ENCODE measurements at regions not wholly inside any gene's neighbourhood (a gene's known extent, or its start where the extent isn't known, plus 50 kb on each side); places are given as distances from the start of the nearest gene placed in this dataset.

DNA sequence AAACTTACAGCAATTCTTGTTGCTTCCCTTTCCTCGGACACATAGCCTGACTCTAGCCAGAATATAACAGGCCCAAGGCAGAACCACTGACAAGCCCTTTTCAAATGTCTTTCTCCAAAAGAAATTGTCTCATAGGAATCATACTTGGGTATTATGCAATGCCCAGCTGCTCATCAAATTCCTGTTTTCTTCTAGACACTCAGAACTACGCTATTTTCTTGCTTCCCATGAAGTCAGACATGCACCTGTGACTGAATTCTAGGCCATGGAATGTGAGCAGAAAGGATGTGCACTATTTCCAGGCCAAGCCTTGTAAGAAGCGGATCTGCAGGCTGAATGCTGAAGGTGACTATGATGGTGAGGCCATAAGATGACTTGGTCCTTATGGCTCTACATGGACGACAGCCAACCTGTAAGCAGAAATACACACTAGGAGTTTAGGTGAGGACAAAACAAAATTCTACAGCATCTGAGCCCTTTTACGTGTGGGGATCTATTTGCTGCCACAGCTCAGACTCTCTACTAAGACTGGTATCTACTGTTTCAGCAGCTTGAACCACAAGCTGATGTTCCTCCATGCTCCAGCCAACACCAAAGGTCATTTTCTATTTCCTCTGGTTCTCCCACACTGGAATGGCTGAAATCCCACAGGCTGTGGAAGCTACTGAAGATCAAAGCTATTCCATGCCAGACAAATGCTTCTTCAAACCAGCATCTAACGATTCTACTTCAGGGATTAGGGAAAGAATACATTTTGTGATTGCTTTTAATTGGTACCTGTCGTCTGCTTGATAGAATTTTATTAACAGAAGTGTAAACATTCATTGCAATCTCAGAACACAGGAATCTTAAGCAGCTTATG is 378.7 kb downstream of the RBM43 start:
- TF ChIP-seq, protein P1, sequence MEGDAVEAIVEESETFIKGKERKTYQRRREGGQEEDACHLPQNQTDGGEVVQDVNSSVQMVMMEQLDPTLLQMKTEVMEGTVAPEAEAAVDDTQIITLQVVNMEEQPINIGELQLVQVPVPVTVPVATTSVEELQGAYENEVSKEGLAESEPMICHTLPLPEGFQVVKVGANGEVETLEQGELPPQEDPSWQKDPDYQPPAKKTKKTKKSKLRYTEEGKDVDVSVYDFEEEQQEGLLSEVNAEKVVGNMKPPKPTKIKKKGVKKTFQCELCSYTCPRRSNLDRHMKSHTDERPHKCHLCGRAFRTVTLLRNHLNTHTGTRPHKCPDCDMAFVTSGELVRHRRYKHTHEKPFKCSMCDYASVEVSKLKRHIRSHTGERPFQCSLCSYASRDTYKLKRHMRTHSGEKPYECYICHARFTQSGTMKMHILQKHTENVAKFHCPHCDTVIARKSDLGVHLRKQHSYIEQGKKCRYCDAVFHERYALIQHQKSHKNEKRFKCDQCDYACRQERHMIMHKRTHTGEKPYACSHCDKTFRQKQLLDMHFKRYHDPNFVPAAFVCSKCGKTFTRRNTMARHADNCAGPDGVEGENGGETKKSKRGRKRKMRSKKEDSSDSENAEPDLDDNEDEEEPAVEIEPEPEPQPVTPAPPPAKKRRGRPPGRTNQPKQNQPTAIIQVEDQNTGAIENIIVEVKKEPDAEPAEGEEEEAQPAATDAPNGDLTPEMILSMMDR (IDR thresholded peaks at IDR 0.05; ENCODE audit: low read length), result no peak
- TF ChIP-seq EZH2 (IDR thresholded peaks at IDR 0.05; ENCODE audit: borderline replicate concordance, low read length), result no peak
